GM23338 (cell line): ENCODE measurements at regions not wholly inside any gene's neighbourhood (a gene's known extent, or its start where the extent isn't known, plus 50 kb on each side); places are given as distances from the start of the nearest gene placed in this dataset.

Experiments
- ATAC-seq: fragments of 200-7000 bp; cut with Tn5 transposase; 3 replicates; pipeline ENCODE4 v1.9.1; 2020
- DNase-seq: peaks from one replicate; pipeline ENCODE4 v3.0.0-alpha.2; 2015; ENCODE audit warnings: low spot score
- H2AFZ ChIP-seq: fragments of 200-600 bp; sonication (generic); 2 replicates; pipeline ENCODE4 v1.8.0; 2016; ENCODE audit warnings: antibody characterized with exemption, mild to moderate bottlenecking, moderate library complexity
- H3F3A ChIP-seq: fragments of 200-600 bp; sonication (generic); replicated peaks from 2 replicates; pipeline ENCODE4 v1.8.0; 2017; ENCODE audit warnings: antibody characterized with exemption, mixed run types, low read depth
- H3K27ac ChIP-seq: fragments of 200-600 bp; sonication (generic); 2 replicates; pipeline ENCODE4 v1.6.1; 2016; ENCODE audit warnings: low read depth
- H3K27me3 ChIP-seq: fragments of 200-600 bp; sonication (generic); 2 replicates; pipeline ENCODE4 v1.8.0; 2016; ENCODE audit warnings: mild to moderate bottlenecking, mixed run types, moderate library complexity; ENCODE audit not compliant: insufficient read depth
- H3K36me3 ChIP-seq: fragments of 200-600 bp; sonication (generic); 2 replicates; pipeline ENCODE4 v1.8.0; 2016; ENCODE audit warnings: mild to moderate bottlenecking; ENCODE audit not compliant: insufficient read depth
- H3K4me1 ChIP-seq: fragments of 200-600 bp; sonication (generic); 2 replicates; pipeline ENCODE4 v1.8.0; 2016; ENCODE audit warnings: mild to moderate bottlenecking, moderate library complexity; ENCODE audit not compliant: insufficient read depth
- H3K4me2 ChIP-seq: fragments of 200-600 bp; sonication (generic); 2 replicates; pipeline ENCODE4 v1.7.1; 2017; ENCODE audit warnings: mixed run types
- H3K4me3 ChIP-seq: fragments of 200-600 bp; sonication (generic); 2 replicates; pipeline ENCODE4 v1.6.1; 2016; ENCODE audit warnings: mixed run types
- H3K79me2 ChIP-seq: fragments of 200-600 bp; sonication (generic); replicated peaks from 2 replicates; pipeline ENCODE4 v1.8.0; 2017; ENCODE audit warnings: mild to moderate bottlenecking; ENCODE audit not compliant: insufficient read depth
- H3K9me2 ChIP-seq: fragments of 200-600 bp; sonication (generic); 2 replicates; pipeline ENCODE4 v1.8.0; 2017; ENCODE audit not compliant: insufficient read depth
- H4K20me1 ChIP-seq: fragments of 200-600 bp; sonication (generic); replicated peaks from 2 replicates; pipeline ENCODE4 v1.8.0; 2017; ENCODE audit warnings: mild to moderate bottlenecking; ENCODE audit not compliant: insufficient read depth
- H3K27ac Mint-ChIP-seq: 2 replicates; pipeline ENCODE4 v1.8.0; 2020; ENCODE audit warnings: inconsistent platforms, mild to moderate bottlenecking, moderate library complexity, mixed read lengths
- H3K27me3 Mint-ChIP-seq: 3 replicates; pipeline ENCODE4 v1.8.0; 2022; ENCODE audit warnings: low read depth, mild to moderate bottlenecking, moderate library complexity, mixed read lengths, inconsistent platforms; ENCODE audit not compliant: insufficient read depth, poor library complexity
- H3K36me3 Mint-ChIP-seq: 3 replicates; pipeline ENCODE4 v1.8.0; 2021; ENCODE audit warnings: low read depth, mild to moderate bottlenecking, inconsistent platforms, moderate library complexity, mixed read lengths
- H3K4me1 Mint-ChIP-seq: 3 replicates; pipeline ENCODE4 v1.8.0; 2020; ENCODE audit warnings: mild to moderate bottlenecking, inconsistent platforms, mixed read lengths
- H3K4me3 Mint-ChIP-seq: 3 replicates; pipeline ENCODE4 v1.8.0; 2021; ENCODE audit warnings: moderate library complexity, mild to moderate bottlenecking, inconsistent platforms, mixed read lengths
- H3K9me3 Mint-ChIP-seq: 3 replicates; pipeline ENCODE4 v1.8.0; 2020; ENCODE audit warnings: moderate library complexity, mild to moderate bottlenecking, inconsistent platforms, mixed read lengths
- CREB1 ChIP-seq: fragments of 250-450 bp; sonication (Bioruptor Pico); IDR thresholded peaks from 2 replicates; pipeline ENCODE4 v1.5.0; 2020; ENCODE audit warnings: low read depth, mild to moderate bottlenecking, moderate library complexity
- EZH2phosphoT487 ChIP-seq: fragments of 200-600 bp; sonication (generic); IDR thresholded peaks from one replicate; pipeline ENCODE4 v1.8.1; 2018; ENCODE audit warnings: antibody characterized with exemption; ENCODE audit not compliant: unreplicated experiment
- NANOG ChIP-seq: IDR thresholded peaks from 2 replicates; pipeline ENCODE4 v1.6.1; 2016; ENCODE audit warnings: antibody characterized with exemption, borderline replicate concordance
- POLR2AphosphoS5 ChIP-seq: IDR thresholded peaks from 2 replicates; pipeline ENCODE4 v1.6.1; 2016; ENCODE audit warnings: antibody characterized with exemption, low read depth
- ZNF331 ChIP-seq: fragments of 250-450 bp; sonication (Bioruptor Pico); IDR thresholded peaks from 2 replicates; pipeline ENCODE4 v1.5.0; 2020; ENCODE audit warnings: low read depth, mild to moderate bottlenecking, moderate library complexity
- TF ChIP-seq, protein P1 (sequence below), 2 experiments: fragments of 200-600 bp in 1 of 2; sonication (generic) in 1 of 2; conservative IDR thresholded peaks; 2 replicates each; pipeline versions ENCODE4 v1.5.1 to v1.6.1; 2016 to 2017; ENCODE audit warnings: antibody characterized with exemption in 2 of 2, low read depth in 2 of 2, mild to moderate bottlenecking in 2 of 2, moderate library complexity in 1 of 2
- TF ChIP-seq, protein P2 (sequence below): IDR thresholded peaks from one replicate; pipeline ENCODE4 v1.6.1; 2018; ENCODE audit warnings: antibody characterized with exemption; ENCODE audit not compliant: unreplicated experiment
- TF ChIP-seq, protein P3 (sequence below): fragments of 250-450 bp; sonication (Bioruptor Pico); IDR thresholded peaks from 2 replicates; pipeline ENCODE4 v1.5.0; 2020; ENCODE audit warnings: mild to moderate bottlenecking, moderate library complexity

DNA sequence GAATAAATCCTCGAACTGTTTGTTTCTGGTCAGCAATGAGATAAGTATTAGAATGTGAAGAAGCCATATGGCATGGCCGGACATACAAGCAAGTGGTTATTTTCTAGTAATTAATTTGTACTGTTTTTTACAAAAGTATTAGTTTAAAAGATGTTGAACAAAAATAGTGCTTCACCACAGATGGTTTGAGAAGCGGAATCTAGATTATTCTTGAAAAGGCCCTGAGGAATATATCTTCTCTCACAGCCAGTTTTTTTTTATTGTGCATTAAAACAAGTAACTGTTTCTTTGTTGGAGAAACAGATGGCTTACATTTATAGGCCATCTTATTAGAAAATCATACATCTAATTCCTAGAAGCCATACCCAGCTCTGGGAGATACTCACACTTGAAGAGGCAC is 153.3 kb downstream of the TMEM26 start:
- Mint-ChIP-seq H3K9me3 (peaks cover 9% of the 10 kb centered on the region; the same call in 2 of the 3 replicates), H3K4me1 (no peaks in the 10 kb centered on the region), H3K27me3 (peaks cover 5% of the 10 kb centered on the region), H3K36me3 (peaks cover 6% of the 10 kb centered on the region; the same call in 2 of the 3 replicates), H3K27ac (no peak overlapping the region), H3K4me3 (no peak overlapping the region)
- Histone ChIP-seq H3K36me3 (no peaks in the 10 kb centered on the region; the same call in 1 of the 2 replicates), H3K27me3 (no peaks in the 10 kb centered on the region), H4K20me1 (no peaks in the 10 kb centered on the region), H3K9me2 (peaks cover 10% of the 10 kb centered on the region; the same call in 1 of the 2 replicates), H2AFZ (no peak overlapping the region), H3K4me2 (no peak overlapping the region), H3K27ac (no peak overlapping the region), H3K4me3 (no peak overlapping the region), H3K79me2 (no peaks in the 10 kb centered on the region), H3F3A (no peaks in the 10 kb centered on the region), H3K4me1 (no peaks in the 10 kb centered on the region)
- TF ChIP-seq ZNF331 (CRISPR knock-in tag) = no peak
- TF ChIP-seq, protein P1, sequence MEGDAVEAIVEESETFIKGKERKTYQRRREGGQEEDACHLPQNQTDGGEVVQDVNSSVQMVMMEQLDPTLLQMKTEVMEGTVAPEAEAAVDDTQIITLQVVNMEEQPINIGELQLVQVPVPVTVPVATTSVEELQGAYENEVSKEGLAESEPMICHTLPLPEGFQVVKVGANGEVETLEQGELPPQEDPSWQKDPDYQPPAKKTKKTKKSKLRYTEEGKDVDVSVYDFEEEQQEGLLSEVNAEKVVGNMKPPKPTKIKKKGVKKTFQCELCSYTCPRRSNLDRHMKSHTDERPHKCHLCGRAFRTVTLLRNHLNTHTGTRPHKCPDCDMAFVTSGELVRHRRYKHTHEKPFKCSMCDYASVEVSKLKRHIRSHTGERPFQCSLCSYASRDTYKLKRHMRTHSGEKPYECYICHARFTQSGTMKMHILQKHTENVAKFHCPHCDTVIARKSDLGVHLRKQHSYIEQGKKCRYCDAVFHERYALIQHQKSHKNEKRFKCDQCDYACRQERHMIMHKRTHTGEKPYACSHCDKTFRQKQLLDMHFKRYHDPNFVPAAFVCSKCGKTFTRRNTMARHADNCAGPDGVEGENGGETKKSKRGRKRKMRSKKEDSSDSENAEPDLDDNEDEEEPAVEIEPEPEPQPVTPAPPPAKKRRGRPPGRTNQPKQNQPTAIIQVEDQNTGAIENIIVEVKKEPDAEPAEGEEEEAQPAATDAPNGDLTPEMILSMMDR (conservative IDR thresholded peaks at IDR 0.05; ENCODE audit: low read depth in 2 of 2) = no peak
- TF ChIP-seq NANOG = no peak
- TF ChIP-seq, protein P2, sequence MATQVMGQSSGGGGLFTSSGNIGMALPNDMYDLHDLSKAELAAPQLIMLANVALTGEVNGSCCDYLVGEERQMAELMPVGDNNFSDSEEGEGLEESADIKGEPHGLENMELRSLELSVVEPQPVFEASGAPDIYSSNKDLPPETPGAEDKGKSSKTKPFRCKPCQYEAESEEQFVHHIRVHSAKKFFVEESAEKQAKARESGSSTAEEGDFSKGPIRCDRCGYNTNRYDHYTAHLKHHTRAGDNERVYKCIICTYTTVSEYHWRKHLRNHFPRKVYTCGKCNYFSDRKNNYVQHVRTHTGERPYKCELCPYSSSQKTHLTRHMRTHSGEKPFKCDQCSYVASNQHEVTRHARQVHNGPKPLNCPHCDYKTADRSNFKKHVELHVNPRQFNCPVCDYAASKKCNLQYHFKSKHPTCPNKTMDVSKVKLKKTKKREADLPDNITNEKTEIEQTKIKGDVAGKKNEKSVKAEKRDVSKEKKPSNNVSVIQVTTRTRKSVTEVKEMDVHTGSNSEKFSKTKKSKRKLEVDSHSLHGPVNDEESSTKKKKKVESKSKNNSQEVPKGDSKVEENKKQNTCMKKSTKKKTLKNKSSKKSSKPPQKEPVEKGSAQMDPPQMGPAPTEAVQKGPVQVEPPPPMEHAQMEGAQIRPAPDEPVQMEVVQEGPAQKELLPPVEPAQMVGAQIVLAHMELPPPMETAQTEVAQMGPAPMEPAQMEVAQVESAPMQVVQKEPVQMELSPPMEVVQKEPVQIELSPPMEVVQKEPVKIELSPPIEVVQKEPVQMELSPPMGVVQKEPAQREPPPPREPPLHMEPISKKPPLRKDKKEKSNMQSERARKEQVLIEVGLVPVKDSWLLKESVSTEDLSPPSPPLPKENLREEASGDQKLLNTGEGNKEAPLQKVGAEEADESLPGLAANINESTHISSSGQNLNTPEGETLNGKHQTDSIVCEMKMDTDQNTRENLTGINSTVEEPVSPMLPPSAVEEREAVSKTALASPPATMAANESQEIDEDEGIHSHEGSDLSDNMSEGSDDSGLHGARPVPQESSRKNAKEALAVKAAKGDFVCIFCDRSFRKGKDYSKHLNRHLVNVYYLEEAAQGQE = no peak
- TF ChIP-seq, protein P3, sequence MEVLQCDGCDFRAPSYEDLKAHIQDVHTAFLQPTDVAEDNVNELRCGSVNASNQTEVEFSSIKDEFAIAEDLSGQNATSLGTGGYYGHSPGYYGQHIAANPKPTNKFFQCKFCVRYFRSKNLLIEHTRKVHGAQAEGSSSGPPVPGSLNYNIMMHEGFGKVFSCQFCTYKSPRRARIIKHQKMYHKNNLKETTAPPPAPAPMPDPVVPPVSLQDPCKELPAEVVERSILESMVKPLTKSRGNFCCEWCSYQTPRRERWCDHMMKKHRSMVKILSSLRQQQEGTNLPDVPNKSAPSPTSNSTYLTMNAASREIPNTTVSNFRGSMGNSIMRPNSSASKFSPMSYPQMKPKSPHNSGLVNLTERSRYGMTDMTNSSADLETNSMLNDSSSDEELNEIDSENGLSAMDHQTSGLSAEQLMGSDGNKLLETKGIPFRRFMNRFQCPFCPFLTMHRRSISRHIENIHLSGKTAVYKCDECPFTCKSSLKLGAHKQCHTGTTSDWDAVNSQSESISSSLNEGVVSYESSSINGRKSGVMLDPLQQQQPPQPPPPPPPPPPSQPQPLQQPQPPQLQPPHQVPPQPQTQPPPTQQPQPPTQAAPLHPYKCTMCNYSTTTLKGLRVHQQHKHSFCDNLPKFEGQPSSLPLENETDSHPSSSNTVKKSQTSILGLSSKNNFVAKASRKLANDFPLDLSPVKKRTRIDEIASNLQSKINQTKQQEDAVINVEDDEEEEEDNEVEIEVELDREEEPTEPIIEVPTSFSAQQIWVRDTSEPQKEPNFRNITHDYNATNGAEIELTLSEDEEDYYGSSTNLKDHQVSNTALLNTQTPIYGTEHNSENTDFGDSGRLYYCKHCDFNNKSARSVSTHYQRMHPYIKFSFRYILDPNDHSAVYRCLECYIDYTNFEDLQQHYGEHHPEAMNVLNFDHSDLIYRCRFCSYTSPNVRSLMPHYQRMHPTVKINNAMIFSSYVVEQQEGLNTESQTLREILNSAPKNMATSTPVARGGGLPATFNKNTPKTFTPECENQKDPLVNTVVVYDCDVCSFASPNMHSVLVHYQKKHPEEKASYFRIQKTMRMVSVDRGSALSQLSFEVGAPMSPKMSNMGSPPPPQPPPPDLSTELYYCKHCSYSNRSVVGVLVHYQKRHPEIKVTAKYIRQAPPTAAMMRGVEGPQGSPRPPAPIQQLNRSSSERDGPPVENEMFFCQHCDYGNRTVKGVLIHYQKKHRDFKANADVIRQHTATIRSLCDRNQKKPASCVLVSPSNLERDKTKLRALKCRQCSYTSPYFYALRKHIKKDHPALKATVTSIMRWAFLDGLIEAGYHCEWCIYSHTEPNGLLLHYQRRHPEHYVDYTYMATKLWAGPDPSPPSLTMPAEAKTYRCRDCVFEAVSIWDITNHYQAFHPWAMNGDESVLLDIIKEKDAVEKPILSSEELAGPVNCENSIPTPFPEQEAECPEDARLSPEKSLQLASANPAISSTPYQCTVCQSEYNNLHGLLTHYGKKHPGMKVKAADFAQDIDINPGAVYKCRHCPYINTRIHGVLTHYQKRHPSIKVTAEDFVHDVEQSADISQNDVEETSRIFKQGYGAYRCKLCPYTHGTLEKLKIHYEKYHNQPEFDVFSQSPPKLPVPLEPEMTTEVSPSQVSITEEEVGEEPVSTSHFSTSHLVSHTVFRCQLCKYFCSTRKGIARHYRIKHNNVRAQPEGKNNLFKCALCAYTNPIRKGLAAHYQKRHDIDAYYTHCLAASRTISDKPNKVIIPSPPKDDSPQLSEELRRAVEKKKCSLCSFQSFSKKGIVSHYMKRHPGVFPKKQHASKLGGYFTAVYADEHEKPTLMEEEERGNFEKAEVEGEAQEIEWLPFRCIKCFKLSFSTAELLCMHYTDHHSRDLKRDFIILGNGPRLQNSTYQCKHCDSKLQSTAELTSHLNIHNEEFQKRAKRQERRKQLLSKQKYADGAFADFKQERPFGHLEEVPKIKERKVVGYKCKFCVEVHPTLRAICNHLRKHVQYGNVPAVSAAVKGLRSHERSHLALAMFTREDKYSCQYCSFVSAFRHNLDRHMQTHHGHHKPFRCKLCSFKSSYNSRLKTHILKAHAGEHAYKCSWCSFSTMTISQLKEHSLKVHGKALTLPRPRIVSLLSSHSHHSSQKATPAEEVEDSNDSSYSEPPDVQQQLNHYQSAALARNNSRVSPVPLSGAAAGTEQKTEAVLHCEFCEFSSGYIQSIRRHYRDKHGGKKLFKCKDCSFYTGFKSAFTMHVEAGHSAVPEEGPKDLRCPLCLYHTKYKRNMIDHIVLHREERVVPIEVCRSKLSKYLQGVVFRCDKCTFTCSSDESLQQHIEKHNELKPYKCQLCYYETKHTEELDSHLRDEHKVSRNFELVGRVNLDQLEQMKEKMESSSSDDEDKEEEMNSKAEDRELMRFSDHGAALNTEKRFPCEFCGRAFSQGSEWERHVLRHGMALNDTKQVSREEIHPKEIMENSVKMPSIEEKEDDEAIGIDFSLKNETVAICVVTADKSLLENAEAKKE (CRISPR knock-in tag) = no peak
- no peak for TF ChIP-seq CREB1 (CRISPR knock-in tag)
- TF ChIP-seq POLR2AphosphoS5 = no peak
- TF ChIP-seq EZH2phosphoT487 = no peak
- DNase-seq = no peak
- no peak for ATAC-seq
